SK-N-SH treated with all-trans-retinoic acid at 6 μM for 48 hours (cell line): ENCODE measurements at regions not wholly inside any gene's neighbourhood (a gene's known extent, or its start where the extent isn't known, plus 50 kb on each side); places are given as distances from the start of the nearest gene placed in this dataset.

Experiments used
- ATAC-seq: fragments of 200-7000 bp; cut with Tn5 transposase; 3 replicates; pipeline ENCODE4 v1.9.1; 2020; ENCODE audit warnings: mild to moderate bottlenecking, moderate library complexity
- ARNTL ChIP-seq: fragments of 450-650 bp; formaldehyde crosslinking; IDR thresholded peaks from 2 replicates; pipeline ENCODE4 v1.5.0; 2020; ENCODE audit warnings: low read depth, mild to moderate bottlenecking, moderate library complexity, borderline replicate concordance
- BACH2 ChIP-seq: fragments of 250-450 bp; sonication (Bioruptor Pico); IDR thresholded peaks from 2 replicates; pipeline ENCODE4 v1.9.0; 2021; ENCODE audit warnings: mild to moderate bottlenecking, borderline replicate concordance
- CREB5 ChIP-seq: fragments of 250-450 bp; sonication (Bioruptor Pico); IDR thresholded peaks from 2 replicates; pipeline ENCODE4 v1.5.1; 2020; ENCODE audit warnings: low read depth, mild to moderate bottlenecking, moderate library complexity
- CSDC2 ChIP-seq: fragments of 250-450 bp; sonication (Bioruptor Pico); IDR thresholded peaks from 2 replicates; pipeline ENCODE4 v1.5.0; 2020; ENCODE audit warnings: mild to moderate bottlenecking, moderate library complexity
- CSRNP3 ChIP-seq: fragments of 250-450 bp; sonication (Bioruptor Pico); IDR thresholded peaks from 2 replicates; pipeline ENCODE4 v1.5.1; 2021; ENCODE audit warnings: mild to moderate bottlenecking, moderate library complexity
- ESRRG ChIP-seq: fragments of 250-450 bp; sonication (Bioruptor Pico); IDR thresholded peaks from 2 replicates; pipeline ENCODE4 v1.6.1; 2021; ENCODE audit warnings: mild to moderate bottlenecking
- GLIS3 ChIP-seq: fragments of 250-450 bp; sonication (Bioruptor Pico); IDR thresholded peaks from 2 replicates; pipeline ENCODE4 v1.5.0; 2020; ENCODE audit warnings: mild to moderate bottlenecking, moderate library complexity
- ISL1 ChIP-seq: fragments of 250-450 bp; sonication (Bioruptor Pico); IDR thresholded peaks from 2 replicates; pipeline ENCODE4 v2.1.2; 2022; ENCODE audit warnings: mild to moderate bottlenecking, moderate library complexity
- OSR1 ChIP-seq: fragments of 250-450 bp; sonication (Bioruptor Pico); IDR thresholded peaks from 2 replicates; pipeline ENCODE4 v1.8.0; 2022; ENCODE audit warnings: moderate library complexity, mild to moderate bottlenecking, inconsistent platforms
- PATZ1 ChIP-seq: fragments of 250-450 bp; sonication (Bioruptor Pico); IDR thresholded peaks from 2 replicates; pipeline ENCODE4 v1.8.0; 2020; ENCODE audit warnings: mild to moderate bottlenecking, moderate library complexity, borderline replicate concordance
- POU6F1 ChIP-seq: fragments of 250-450 bp; sonication (Bioruptor Pico); IDR thresholded peaks from 2 replicates; pipeline ENCODE4 v1.8.0; 2021; ENCODE audit warnings: low read depth, mild to moderate bottlenecking, moderate library complexity, borderline replicate concordance
- PPARA ChIP-seq: fragments of 250-450 bp; sonication (Bioruptor Pico); IDR thresholded peaks from 2 replicates; pipeline ENCODE4 v1.5.0; 2020; ENCODE audit warnings: mild to moderate bottlenecking, borderline replicate concordance
- RARB ChIP-seq: fragments of 250-450 bp; sonication (Bioruptor Pico); IDR thresholded peaks from 2 replicates; pipeline ENCODE4 v1.8.0; 2021; ENCODE audit warnings: mild to moderate bottlenecking, moderate library complexity
- SNAI2 ChIP-seq: fragments of 250-450 bp; sonication (Bioruptor Pico); IDR thresholded peaks from 2 replicates; pipeline ENCODE4 v1.5.0; 2020; ENCODE audit warnings: mild to moderate bottlenecking, moderate library complexity
- TCF4 ChIP-seq: fragments of 250-450 bp; sonication (Bioruptor Pico); IDR thresholded peaks from 2 replicates; pipeline ENCODE4 v1.8.0; 2021; ENCODE audit warnings: mild to moderate bottlenecking, moderate library complexity, borderline replicate concordance
- TOX ChIP-seq: fragments of 250-450 bp; sonication (Bioruptor Pico); IDR thresholded peaks from 2 replicates; pipeline ENCODE4 v1.8.0; 2021; ENCODE audit warnings: mild to moderate bottlenecking, moderate library complexity, borderline replicate concordance
- ZC3H10 ChIP-seq: fragments of 250-450 bp; sonication (Bioruptor Pico); IDR thresholded peaks from 2 replicates; pipeline ENCODE4 v1.5.1; 2021; ENCODE audit warnings: mild to moderate bottlenecking, moderate library complexity
- ZFP30 ChIP-seq: fragments of 450-650 bp; formaldehyde crosslinking; IDR thresholded peaks from 2 replicates; pipeline ENCODE4 v1.5.0; 2022; ENCODE audit warnings: mild to moderate bottlenecking, moderate library complexity
- ZNF565 ChIP-seq: fragments of 450-650 bp; formaldehyde crosslinking; conservative IDR thresholded peaks from 2 replicates; pipeline ENCODE4 v1.5.0; 2020; ENCODE audit warnings: low read depth, mild to moderate bottlenecking, moderate library complexity
- ZNF70 ChIP-seq: fragments of 450-650 bp; formaldehyde crosslinking; IDR thresholded peaks from 2 replicates; pipeline ENCODE4 v1.5.0; 2020; ENCODE audit warnings: mild to moderate bottlenecking, moderate library complexity

- TF ChIP-seq ZNF565 (no peak), PPARA (CRISPR knock-in tag) (no peak)
- TF ChIP-seq, all 23 proteins: peak for 0
Observed at GRCh38 chr6:56388415-56388755, 141.0 kb upstream of the COL21A1 start (continued).

- TF ChIP-seq OSR1 (no peak), ISL1 (CRISPR knock-in tag) (no peak), SNAI2 (CRISPR knock-in tag) (no peak), CREB5 (CRISPR knock-in tag) (no peak), ESRRG (CRISPR knock-in tag) (no peak), PATZ1 (CRISPR knock-in tag) (no peak), ARNTL (CRISPR knock-in tag) (no peak), TCF4 (no peak), ZC3H10 (CRISPR knock-in tag) (no peak), CSDC2 (CRISPR knock-in tag) (no peak), GLIS3 (CRISPR knock-in tag) (no peak), POU6F1 (CRISPR knock-in tag) (no peak), RARB (CRISPR knock-in tag) (no peak), TOX (no peak), PPARA (CRISPR knock-in tag) (no peak)
- no peak for ATAC-seq
Observed at GRCh38 chr6:56387621-56388414, 140.4 kb upstream of the COL21A1 start.

GRCh38 chr6:56386717-56387116 lies 139.3 kb upstream of the COL21A1 start:
- no peak for TF ChIP-seq GLIS3 (CRISPR knock-in tag)
- no peak for TF ChIP-seq POU6F1 (CRISPR knock-in tag)
- no peak for TF ChIP-seq ARNTL (CRISPR knock-in tag)
- TF ChIP-seq SNAI2 (CRISPR knock-in tag) = no peak
- TF ChIP-seq TOX = no peak
- TF ChIP-seq CSDC2 (CRISPR knock-in tag) = no peak
- TF ChIP-seq CSRNP3 (CRISPR knock-in tag) = no peak
- TF ChIP-seq OSR1 = no peak
- TF ChIP-seq ZNF565 = no peak
- no peak for TF ChIP-seq ZFP30 (CRISPR knock-in tag)
- no peak for TF ChIP-seq ESRRG (CRISPR knock-in tag)
- TF ChIP-seq BACH2 (CRISPR knock-in tag) = no peak
- no peak for TF ChIP-seq ZNF70 (CRISPR knock-in tag)
- no peak for TF ChIP-seq CREB5 (CRISPR knock-in tag)
- no peak for TF ChIP-seq ZC3H10 (CRISPR knock-in tag)
- ATAC-seq = no peak
